Spleen (tissue), 11 donors: ENCODE measurements at regions not wholly inside any gene's neighbourhood (a gene's known extent, or its start where the extent isn't known, plus 50 kb on each side); places are given as distances from the start of the nearest gene placed in this dataset.

Source experiments
- DNase-seq: peaks from one replicate; pipeline ENCODE4 v3.0.0-alpha.2; 2020
- H3K27ac ChIP-seq, 8 donors: fragments of 200-600 bp; sonication (generic) in 7 of 8; 1 replicate in 4 of 8; 2 replicates in 4 of 8; pipeline versions ENCODE4 v1.5.0 to v1.8.0; 2016 to 2021; ENCODE audit warnings: inconsistent platforms in 4 of 8, mild to moderate bottlenecking in 4 of 8, moderate library complexity in 1 of 8
- H3K27me3 ChIP-seq, 7 donors: fragments of 200-600 bp; sonication (generic) in 6 of 7; replicated peaks in 1 of 7; 1 replicate in 4 of 7; 2 replicates in 3 of 7; pipeline versions ENCODE4 v1.5.0 to v1.8.0; 2016 to 2021; ENCODE audit warnings: inconsistent platforms in 3 of 7, mild to moderate bottlenecking in 1 of 7
- H3K36me3 ChIP-seq, 6 donors: fragments of 200-600 bp; sonication (generic) in 5 of 6; 1 replicate in 4 of 6; 2 replicates in 2 of 6; pipeline versions ENCODE4 v1.5.0 to v1.8.0; 2016 to 2021; ENCODE audit warnings: inconsistent platforms in 2 of 6
- H3K4me1 ChIP-seq, 6 donors: fragments of 200-600 bp; sonication (generic) in 5 of 6; 1 replicate in 3 of 6; 2 replicates in 3 of 6; pipeline versions ENCODE4 v1.5.0 to v1.8.0; 2016 to 2021; ENCODE audit warnings: inconsistent platforms in 3 of 6
- H3K4me3 ChIP-seq, 8 donors: fragments of 200-600 bp; sonication (generic) in 7 of 8; 1 replicate in 4 of 8; 2 replicates in 4 of 8; pipeline versions ENCODE4 v1.5.0 to v1.8.0; 2016 to 2021; ENCODE audit warnings: inconsistent platforms in 4 of 8, mild to moderate bottlenecking in 4 of 8, moderate library complexity in 2 of 8
- H3K9me3 ChIP-seq, 8 donors: fragments of 200-600 bp; sonication (generic) in 7 of 8; 1 replicate in 4 of 8; 2 replicates in 4 of 8; pipeline versions ENCODE4 v1.5.0 to v1.8.0; 2016 to 2021; ENCODE audit warnings: inconsistent platforms in 4 of 8
- POLR2A ChIP-seq, 3 donors: fragments of 450-650 bp; IDR thresholded peaks; one replicate each; pipeline ENCODE4 v1.5.1; 2017; ENCODE audit warnings: antibody characterized with exemption in 3 of 3, mild to moderate bottlenecking in 1 of 3
- POLR2AphosphoS5 ChIP-seq, 3 donors: sonication (generic); formaldehyde crosslinking; IDR thresholded peaks; one replicate each; pipeline ENCODE4 v1.5.1; 2017; ENCODE audit warnings: antibody characterized with exemption in 3 of 3
- WGBS, 5 donors: extraction: QIAGEN DNeasy Blood & Tissue Kit in 3 of 5; methylation state at CpG; one replicate each; pipeline versions ENCODE4 v1.1.5 to v1.1.7; 2013 to 2018; 5-methylcytosine and 5-hydroxymethylcytosine counted together
- intact Hi-C: fragments of 100-400 bp; cut with DNase I; formaldehyde crosslinking; loops from one replicate; pipeline ENCODE4 v1.15.0; 2023; ENCODE audit warnings: low total_unique reads
- TF ChIP-seq, protein P1 (sequence below), 11 experiments: fragments of 200-600 bp in 7 of 11; fragments of 450-650 bp in 4 of 11; sonication (generic) in 4 of 11; IDR thresholded peaks in 8 of 11; conservative IDR thresholded peaks in 3 of 11; 1 replicate in 7 of 11; 2 replicates in 4 of 11; pipeline versions ENCODE4 v1.4.0 to v1.8.0; 2016 to 2021; ENCODE audit warnings: antibody characterized with exemption in 11 of 11, inconsistent platforms in 4 of 11, mild to moderate bottlenecking in 1 of 11
- donor health status: healthy with polysubstance abuse.
- donor health status: DM: no; HTN: no; CAD: no; lungs with moderate emphysema.
- donor health status: DM: no; HTN: no; CAD: no.
- donor health status: Bipolar disorder and iron deficiency.
- donor health status: healthy.
- donor health status: DM: no; HTN: no; CAD: no.
- donor health status: DM: yes; HTN: yes; CAD: no.

- H3K9me3 ChIP-seq, result no peaks in the 10 kb centered on the region
- DNase-seq, result no peak
- no peak overlapping the region for H3K27ac ChIP-seq
- intact Hi-C loops, result no loop called here
- 56 to 82% (median 63%) methylated on average over 2 of the region's 2 CpGs for WGBS, 5 donors
- H3K4me3 ChIP-seq, result no peak overlapping the region
- no peaks in the 10 kb centered on the region for H3K36me3 ChIP-seq
- no peaks in the 10 kb centered on the region for H3K4me1 ChIP-seq
- TF ChIP-seq, protein P1, sequence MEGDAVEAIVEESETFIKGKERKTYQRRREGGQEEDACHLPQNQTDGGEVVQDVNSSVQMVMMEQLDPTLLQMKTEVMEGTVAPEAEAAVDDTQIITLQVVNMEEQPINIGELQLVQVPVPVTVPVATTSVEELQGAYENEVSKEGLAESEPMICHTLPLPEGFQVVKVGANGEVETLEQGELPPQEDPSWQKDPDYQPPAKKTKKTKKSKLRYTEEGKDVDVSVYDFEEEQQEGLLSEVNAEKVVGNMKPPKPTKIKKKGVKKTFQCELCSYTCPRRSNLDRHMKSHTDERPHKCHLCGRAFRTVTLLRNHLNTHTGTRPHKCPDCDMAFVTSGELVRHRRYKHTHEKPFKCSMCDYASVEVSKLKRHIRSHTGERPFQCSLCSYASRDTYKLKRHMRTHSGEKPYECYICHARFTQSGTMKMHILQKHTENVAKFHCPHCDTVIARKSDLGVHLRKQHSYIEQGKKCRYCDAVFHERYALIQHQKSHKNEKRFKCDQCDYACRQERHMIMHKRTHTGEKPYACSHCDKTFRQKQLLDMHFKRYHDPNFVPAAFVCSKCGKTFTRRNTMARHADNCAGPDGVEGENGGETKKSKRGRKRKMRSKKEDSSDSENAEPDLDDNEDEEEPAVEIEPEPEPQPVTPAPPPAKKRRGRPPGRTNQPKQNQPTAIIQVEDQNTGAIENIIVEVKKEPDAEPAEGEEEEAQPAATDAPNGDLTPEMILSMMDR (IDR thresholded peaks at IDR 0.05 in 8 of 11, conservative IDR thresholded peaks at IDR 0.05 in 3 of 11), result no peak
- TF ChIP-seq POLR2AphosphoS5 (IDR thresholded peaks at IDR 0.05) (no peak), POLR2A (IDR thresholded peaks at IDR 0.05) (no peak)
- H3K27me3 ChIP-seq, result no peaks in the 10 kb centered on the region
Observed at GRCh38 chr18:1571206-1571605, 666.5 kb downstream of the ADCYAP1 start.

- TF ChIP-seq, protein P1 (IDR thresholded peaks at IDR 0.05 in 8 of 11, conservative IDR thresholded peaks at IDR 0.05 in 3 of 11), result no peak
- TF ChIP-seq POLR2A (IDR thresholded peaks at IDR 0.05) (no peak), POLR2AphosphoS5 (IDR thresholded peaks at IDR 0.05) (no peak)
- Histone ChIP-seq H3K27ac (no peak overlapping the region), H3K36me3 (no peaks in the 10 kb centered on the region), H3K4me1 (no peaks in the 10 kb centered on the region), H3K27me3 (no peaks in the 10 kb centered on the region), H3K4me3 (no peak overlapping the region), H3K9me3 (no peaks in the 10 kb centered on the region)
- DNase-seq, result no peak
- WGBS, 5 donors, result 56 to 71% (median 65%) methylated on average over 5 of the region's 5 CpGs
- intact Hi-C loops, result no loop called here
Observed at GRCh38 chr18:1573732-1574131, 669.1 kb downstream of the ADCYAP1 start.

- Histone ChIP-seq H3K27ac (no peak overlapping the region), H3K4me3 (no peak overlapping the region), H3K9me3 (no peaks in the 10 kb centered on the region), H3K4me1 (no peaks in the 10 kb centered on the region), H3K36me3 (no peaks in the 10 kb centered on the region), H3K27me3 (no peaks in the 10 kb centered on the region)
- TF ChIP-seq POLR2AphosphoS5 (IDR thresholded peaks at IDR 0.05) (no peak), POLR2A (IDR thresholded peaks at IDR 0.05) (no peak)
- TF ChIP-seq, protein P1 (IDR thresholded peaks at IDR 0.05 in 8 of 11, conservative IDR thresholded peaks at IDR 0.05 in 3 of 11), result no peak
- WGBS, 5 donors, result 55 to 91% (median 73%) methylated on average over 3 of the region's 3 CpGs
- intact Hi-C loops, result no loop called here
- no peak for DNase-seq
Observed at GRCh38 chr18:1575084-1575483, 670.4 kb downstream of the ADCYAP1 start.

DNA sequence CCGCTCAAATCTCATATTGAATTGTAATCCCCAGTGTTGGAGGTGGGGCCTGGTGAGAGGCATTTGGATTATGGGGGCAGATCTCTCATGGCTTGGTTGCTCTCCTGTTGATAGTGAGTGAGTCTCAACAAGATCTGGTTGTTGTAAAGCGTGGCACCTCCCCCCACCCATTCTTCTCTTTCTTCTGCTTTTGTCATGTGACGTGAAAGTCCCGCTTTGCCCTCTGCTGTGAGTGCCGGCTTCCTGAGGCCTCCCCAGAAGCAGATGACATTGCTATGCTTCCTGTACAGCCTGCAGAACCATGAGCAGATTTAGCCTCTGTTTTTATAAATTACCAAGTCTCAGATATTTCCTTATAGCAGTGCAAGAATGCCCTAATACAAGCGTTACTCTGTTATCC, 673.8 kb downstream of the ADCYAP1 start:
- no peak for DNase-seq
- WGBS, 5 donors, result 34 to 51% (median 41%) methylated on average over 6 of the region's 6 CpGs
- no peak overlapping the region for H3K27ac ChIP-seq
- no peaks in the 10 kb centered on the region for H3K36me3 ChIP-seq
- intact Hi-C loops, result no loop called here
- H3K9me3 ChIP-seq, result no peaks in the 10 kb centered on the region
- H3K4me3 ChIP-seq, result no peak overlapping the region
- TF ChIP-seq POLR2A (IDR thresholded peaks at IDR 0.05) (no peak), POLR2AphosphoS5 (IDR thresholded peaks at IDR 0.05) (no peak)
- TF ChIP-seq, protein P1 (IDR thresholded peaks at IDR 0.05 in 8 of 11, conservative IDR thresholded peaks at IDR 0.05 in 3 of 11), result no peak
- no peaks in the 10 kb centered on the region for H3K27me3 ChIP-seq
- no peaks in the 10 kb centered on the region for H3K4me1 ChIP-seq
